Endodermal cell (in vitro differentiated cells): ENCODE measurements at regions not wholly inside any gene's neighbourhood (a gene's known extent, or its start where the extent isn't known, plus 50 kb on each side); places are given as distances from the start of the nearest gene placed in this dataset.

Source experiments
- DNase-seq: peaks from one replicate; pipeline ENCODE4 v3.0.0-alpha.2; 2017
- H3K27ac ChIP-seq: 2 replicates; pipeline ENCODE4 v1.5.1; 2013; ENCODE audit warnings: mild to moderate bottlenecking, low read depth, low read length, moderate library complexity
- H3K27me3 ChIP-seq: 2 replicates; pipeline ENCODE4 v1.6.1; 2013; ENCODE audit warnings: mild to moderate bottlenecking, low read length, moderate library complexity; ENCODE audit not compliant: insufficient read depth, control insufficient read depth, poor library complexity, severe bottlenecking
- H3K36me3 ChIP-seq: 2 replicates; pipeline ENCODE4 v1.7.0; 2013; ENCODE audit warnings: mild to moderate bottlenecking, low read length, moderate library complexity; ENCODE audit not compliant: control insufficient read depth, insufficient read depth
- H3K4me1 ChIP-seq: one replicate; pipeline ENCODE4 v1.7.0; 2013; ENCODE audit warnings: low read length; ENCODE audit not compliant: control insufficient read depth, insufficient read depth
- H3K4me3 ChIP-seq: 2 replicates; pipeline ENCODE4 v1.5.1; 2013; ENCODE audit warnings: mild to moderate bottlenecking, low read length, moderate library complexity
- H3K9ac ChIP-seq: 2 replicates; pipeline ENCODE4 v1.6.1; 2013; ENCODE audit warnings: mild to moderate bottlenecking, low read length, moderate library complexity; ENCODE audit not compliant: poor library complexity, severe bottlenecking; ENCODE audit errors: extremely low read depth
- H3K9me3 ChIP-seq: 2 replicates; pipeline ENCODE4 v1.6.1; 2013; ENCODE audit warnings: mild to moderate bottlenecking, low read length, moderate library complexity; ENCODE audit not compliant: control insufficient read depth
- H3K27ac Mint-ChIP-seq: 2 replicates; pipeline ENCODE4 v1.8.0; 2020; ENCODE audit warnings: mixed read lengths
- H3K27me3 Mint-ChIP-seq: 2 replicates; pipeline ENCODE4 v1.8.0; 2021; ENCODE audit warnings: mild to moderate bottlenecking, mixed read lengths; ENCODE audit not compliant: insufficient read depth
- H3K36me3 Mint-ChIP-seq: 2 replicates; pipeline ENCODE4 v1.8.0; 2020; ENCODE audit warnings: low read depth, mixed read lengths
- H3K4me1 Mint-ChIP-seq: 2 replicates; pipeline ENCODE4 v1.8.0; 2020; ENCODE audit warnings: mixed read lengths
- H3K4me3 Mint-ChIP-seq: 2 replicates; pipeline ENCODE4 v1.8.0; 2020; ENCODE audit warnings: mild to moderate bottlenecking, moderate library complexity, mixed read lengths
- H3K9me3 Mint-ChIP-seq: 2 replicates; pipeline ENCODE4 v1.8.0; 2020; ENCODE audit warnings: mild to moderate bottlenecking, mixed read lengths
- WGBS, 2 experiments: methylation state at CpG; one replicate each; pipeline versions ENCODE4 v1.1.5 to v1.1.7; 2013; ENCODE audit warnings: missing lambda C conversion rate in 2 of 2, mixed read lengths in 1 of 2; ENCODE audit not compliant: insufficient coverage in 1 of 2, insufficient read length in 1 of 2; 5-methylcytosine and 5-hydroxymethylcytosine counted together
- TF ChIP-seq, protein P1 (sequence below): fragments of 200-600 bp; sonication (generic); conservative IDR thresholded peaks from 2 replicates; pipeline ENCODE4 v1.5.0; 2021; ENCODE audit warnings: antibody characterized with exemption, mild to moderate bottlenecking

DNA sequence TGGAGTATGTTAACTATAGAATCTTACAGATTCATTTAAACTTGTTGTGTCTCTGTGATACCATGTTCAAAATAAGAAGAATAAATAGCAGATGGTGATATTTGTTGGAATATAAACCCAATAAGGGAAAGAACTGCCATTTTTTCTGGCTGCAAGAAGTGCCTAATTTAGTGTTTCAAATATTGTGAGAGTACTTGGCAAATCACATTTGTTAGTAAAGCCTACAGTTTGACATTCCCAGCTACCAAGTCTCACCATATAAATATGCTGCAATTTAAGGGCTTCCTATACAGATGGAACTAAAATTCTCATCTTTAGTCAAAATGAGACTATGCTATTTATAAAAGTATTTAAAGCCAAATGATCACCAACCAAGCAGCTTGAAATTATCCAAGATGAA lies 96.0 kb upstream of the WDFY3 start:
- no peaks in the 10 kb centered on the region for H3K27me3 ChIP-seq
- Mint-ChIP-seq H3K27ac (no peak overlapping the region), H3K9me3 (no peaks in the 10 kb centered on the region), H3K4me3 (no peak overlapping the region), H3K4me1 (no peaks in the 10 kb centered on the region), H3K27me3 (peaks cover 11% of the 10 kb centered on the region), H3K36me3 (no peaks in the 10 kb centered on the region)
- no peak overlapping the region for H3K4me3 ChIP-seq
- H3K36me3 ChIP-seq, result no peaks in the 10 kb centered on the region
- TF ChIP-seq, protein P1, sequence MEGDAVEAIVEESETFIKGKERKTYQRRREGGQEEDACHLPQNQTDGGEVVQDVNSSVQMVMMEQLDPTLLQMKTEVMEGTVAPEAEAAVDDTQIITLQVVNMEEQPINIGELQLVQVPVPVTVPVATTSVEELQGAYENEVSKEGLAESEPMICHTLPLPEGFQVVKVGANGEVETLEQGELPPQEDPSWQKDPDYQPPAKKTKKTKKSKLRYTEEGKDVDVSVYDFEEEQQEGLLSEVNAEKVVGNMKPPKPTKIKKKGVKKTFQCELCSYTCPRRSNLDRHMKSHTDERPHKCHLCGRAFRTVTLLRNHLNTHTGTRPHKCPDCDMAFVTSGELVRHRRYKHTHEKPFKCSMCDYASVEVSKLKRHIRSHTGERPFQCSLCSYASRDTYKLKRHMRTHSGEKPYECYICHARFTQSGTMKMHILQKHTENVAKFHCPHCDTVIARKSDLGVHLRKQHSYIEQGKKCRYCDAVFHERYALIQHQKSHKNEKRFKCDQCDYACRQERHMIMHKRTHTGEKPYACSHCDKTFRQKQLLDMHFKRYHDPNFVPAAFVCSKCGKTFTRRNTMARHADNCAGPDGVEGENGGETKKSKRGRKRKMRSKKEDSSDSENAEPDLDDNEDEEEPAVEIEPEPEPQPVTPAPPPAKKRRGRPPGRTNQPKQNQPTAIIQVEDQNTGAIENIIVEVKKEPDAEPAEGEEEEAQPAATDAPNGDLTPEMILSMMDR, result no peak
- no peak overlapping the region for H3K27ac ChIP-seq
- no peak for DNase-seq
- H3K4me1 ChIP-seq, result no peaks in the 10 kb centered on the region
- H3K9me3 ChIP-seq, result no peaks in the 10 kb centered on the region
- no peak overlapping the region for H3K9ac ChIP-seq

DNA sequence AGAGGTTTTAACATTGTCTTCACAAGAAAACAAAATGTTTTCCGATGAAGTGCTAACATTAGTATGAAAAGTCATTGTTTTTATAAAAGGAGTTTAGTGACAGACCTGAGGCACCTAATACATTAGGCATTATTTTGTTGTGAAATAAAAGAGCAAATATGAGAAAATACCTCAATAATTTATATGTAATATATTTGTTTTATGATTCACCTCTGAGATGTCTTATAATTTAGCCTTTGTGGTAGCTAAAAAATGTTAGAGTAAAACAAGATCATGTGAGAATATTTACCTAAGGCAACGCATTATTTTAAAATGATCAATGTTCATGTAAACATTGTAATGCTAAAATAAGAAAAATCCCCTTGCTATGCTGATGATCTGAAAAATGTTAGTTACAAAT lies 100.9 kb upstream of the WDFY3 start:
- no peaks in the 10 kb centered on the region for H3K27me3 ChIP-seq
- 98% methylated on average over 2 of the region's 2 CpGs; no CpG with 5 or more reads in 1 of the 2 experiments for WGBS, 2 experiments
- DNase-seq, result no peak
- H3K9ac ChIP-seq, result no peak overlapping the region
- peaks cover 4% of the 10 kb centered on the region for H3K27me3 Mint-ChIP-seq
- no peaks in the 10 kb centered on the region for H3K4me1 Mint-ChIP-seq
- H3K9me3 ChIP-seq, result no peaks in the 10 kb centered on the region
- H3K9me3 Mint-ChIP-seq, result peaks cover 6% of the 10 kb centered on the region
- no peak overlapping the region for H3K4me3 Mint-ChIP-seq
- no peak overlapping the region for H3K4me3 ChIP-seq
- no peaks in the 10 kb centered on the region for H3K4me1 ChIP-seq
- H3K27ac Mint-ChIP-seq, result no peak overlapping the region
- H3K36me3 Mint-ChIP-seq, result no peaks in the 10 kb centered on the region
- no peak overlapping the region for H3K27ac ChIP-seq
- H3K36me3 ChIP-seq, result no peaks in the 10 kb centered on the region
- TF ChIP-seq, protein P1, result no peak

DNA sequence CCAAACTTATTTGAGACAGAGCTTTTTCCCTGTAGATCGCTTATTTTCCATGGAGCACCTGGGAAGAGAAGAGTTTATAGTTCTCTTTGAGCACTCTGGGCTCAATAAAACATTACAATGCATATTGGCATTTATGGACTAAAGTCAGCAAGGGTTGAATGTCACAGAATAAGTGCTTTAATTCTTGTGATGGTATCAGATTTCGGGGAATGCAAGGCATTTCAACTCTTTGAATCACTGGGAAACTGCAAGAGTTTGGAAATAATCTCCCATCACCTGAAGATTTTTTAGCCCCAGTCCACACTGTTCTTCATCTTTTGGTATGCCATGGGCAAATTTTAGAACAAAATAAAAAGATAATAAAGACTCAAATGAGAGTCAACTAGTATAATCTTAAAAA lies 111.5 kb upstream of the WDFY3 start:
- H3K4me3 ChIP-seq, result no peak overlapping the region
- Mint-ChIP-seq H3K27ac (no peak overlapping the region), H3K4me1 (no peaks in the 10 kb centered on the region), H3K27me3 (no peaks in the 10 kb centered on the region), H3K9me3 (peaks cover 18% of the 10 kb centered on the region), H3K36me3 (no peaks in the 10 kb centered on the region), H3K4me3 (no peak overlapping the region)
- DNase-seq, result no peak
- no peak overlapping the region for H3K27ac ChIP-seq
- no peaks in the 10 kb centered on the region for H3K4me1 ChIP-seq
- H3K9ac ChIP-seq, result no peak overlapping the region
- WGBS, 2 experiments, result 88% methylated on average over 2 of the region's 2 CpGs; no CpG with 5 or more reads in 1 of the 2 experiments
- peaks cover 20% of the 10 kb centered on the region for H3K9me3 ChIP-seq
- no peaks in the 10 kb centered on the region for H3K27me3 ChIP-seq
- TF ChIP-seq, protein P1, result no peak
- no peaks in the 10 kb centered on the region for H3K36me3 ChIP-seq
